Psoas muscle (tissue), 7 donors: ENCODE measurements at regions not wholly inside any gene's neighbourhood (a gene's known extent, or its start where the extent isn't known, plus 50 kb on each side); places are given as distances from the start of the nearest gene placed in this dataset.
A peak's percentile ranks its signal among the peaks of the same experiment; 100 is the strongest.
"Not testable (repeated sequence)": the region's sequence is repeated elsewhere in the genome, so short reads cannot be mapped to it uniquely, and the experiment has no call there.

Source experiments
- ATAC-seq, 4 donors: fragments of 200-7000 bp; cut with Tn5 transposase; one replicate each; pipeline ENCODE4 v1.9.1; 2020; ENCODE audit warnings: moderate library complexity in 3 of 4, mild to moderate bottlenecking in 2 of 4
- DNase-seq, 2 donors: peaks; one replicate each; pipeline ENCODE4 v3.0.0-alpha.2; 2020
- H3K27ac ChIP-seq: fragments of 200-600 bp; one replicate; pipeline ENCODE4 v1.8.0; 2022
- H3K27me3 ChIP-seq, 3 donors: fragments of 200-600 bp in 1 of 3; one replicate each; pipeline versions ENCODE4 v1.6.1 to v1.8.0; 2013 to 2022; ENCODE audit warnings: low read length in 2 of 3, mild to moderate bottlenecking in 2 of 3, moderate library complexity in 1 of 3; ENCODE audit not compliant: insufficient read depth in 3 of 3
- H3K36me3 ChIP-seq, 2 donors: fragments of 200-600 bp in 1 of 2; one replicate each; pipeline versions ENCODE4 v1.6.1 to v1.8.0; 2013 to 2022; ENCODE audit warnings: low read depth in 1 of 2, mild to moderate bottlenecking in 1 of 2, moderate library complexity in 1 of 2; ENCODE audit not compliant: insufficient read depth in 1 of 2
- H3K4me1 ChIP-seq: fragments of 200-600 bp; one replicate; pipeline ENCODE4 v1.8.0; 2022
- H3K4me3 ChIP-seq: fragments of 200-600 bp; one replicate; pipeline ENCODE4 v1.8.0; 2022; ENCODE audit warnings: mild to moderate bottlenecking
- H3K9me3 ChIP-seq: fragments of 200-600 bp; one replicate; pipeline ENCODE4 v1.8.0; 2022
- CTCF ChIP-seq: fragments of 200-600 bp; IDR thresholded peaks from one replicate; pipeline ENCODE4 v1.8.0; 2022; ENCODE audit warnings: antibody characterized with exemption
- WGBS, 3 donors: extraction: QIAGEN DNeasy Blood & Tissue Kit; methylation state at CpG; one replicate each; pipeline versions ENCODE4 v1.1.6 to v1.1.7; 2013; 5-methylcytosine and 5-hydroxymethylcytosine counted together
- intact Hi-C, 2 donors: fragments of 100-400 bp; cut with DNase I; formaldehyde crosslinking; loops; one replicate each; pipeline versions ENCODE4 v1.11.0 to v1.14.2; 2022
- donor health status: healthy with polysubstance abuse.
- donor health status: DM: no; HTN: no; CAD: no; lungs with moderate emphysema.
- donor health status: Bipolar disorder and iron deficiency.
- donor health status: healthy.
- donor health status: DM: yes; HTN: yes; CAD: no.
- donor health status: DM: no; HTN: no; CAD: no.
- donor health status: DM: yes; HTN: yes; CAD: no.

- ATAC-seq (no peak), DNase-seq (no peak)
- H3K36me3 ChIP-seq: no peaks in the 10 kb centered on the region
- intact Hi-C loops: no loop called here
- H3K27me3 ChIP-seq: no peaks in the 10 kb centered on the region
- 44 to 56% (median 46%) methylated on average over 3 of the region's 3 CpGs for WGBS, 3 donors
- no peaks in the 10 kb centered on the region for H3K4me1 ChIP-seq
- no peak overlapping the region for H3K27ac ChIP-seq
- no peak for TF ChIP-seq CTCF
- no peaks in the 10 kb centered on the region for H3K9me3 ChIP-seq
- H3K4me3 ChIP-seq: no peak overlapping the region
Measured at GRCh38 chr17:13096291-13096690, 78.5 kb upstream of the ELAC2 start.

GRCh38 chr17:13092010-13092409, 74.2 kb upstream of the ELAC2 start:
- H3K27ac ChIP-seq, intact Hi-C loops, H3K27me3 ChIP-seq, H3K4me1 ChIP-seq, H3K4me3 ChIP-seq, H3K36me3 ChIP-seq, ATAC-seq, H3K9me3 ChIP-seq, DNase-seq: not testable (repeated sequence)
- WGBS, 3 donors: 77 to 90% (median 85%) methylated on average over 5 of the region's 5 CpGs

- H3K4me3 ChIP-seq: no peak overlapping the region
- ATAC-seq (no peak), DNase-seq (no peak)
- H3K9me3 ChIP-seq: no peaks in the 10 kb centered on the region
- no peak for TF ChIP-seq CTCF
- H3K4me1 ChIP-seq: no peaks in the 10 kb centered on the region
- no peak overlapping the region for H3K27ac ChIP-seq
- intact Hi-C loops: no loop called here
- WGBS, 3 donors: 80 to 84% (median 83%) methylated on average over 5 of the region's 5 CpGs
- no peaks in the 10 kb centered on the region for H3K36me3 ChIP-seq
- no peaks in the 10 kb centered on the region for H3K27me3 ChIP-seq
Measured at GRCh38 chr17:13088666-13089065, 70.8 kb upstream of the ELAC2 start.

- intact Hi-C loops: no loop called here
- no peak overlapping the region for H3K27ac ChIP-seq
- no peak overlapping the region for H3K4me3 ChIP-seq
- ATAC-seq: no peak
- DNase-seq: no peak
- no peaks in the 10 kb centered on the region for H3K4me1 ChIP-seq
- H3K27me3 ChIP-seq: no peaks in the 10 kb centered on the region
- TF ChIP-seq CTCF: no peak
- H3K36me3 ChIP-seq: no peaks in the 10 kb centered on the region
- WGBS, 3 donors: 77 to 90% (median 88%) methylated on average over 3 of the region's 3 CpGs
- no peaks in the 10 kb centered on the region for H3K9me3 ChIP-seq
Measured at GRCh38 chr17:13087802-13088201, 70.0 kb upstream of the ELAC2 start.

- Histone ChIP-seq H3K4me3 (no peak overlapping the region), H3K4me1 (no peaks in the 10 kb centered on the region), H3K27ac (no peak overlapping the region), H3K27me3 (peaks cover 0 to under 1% (median 0%) of the 10 kb centered on the region in 3 donors), H3K36me3 (no peaks in the 10 kb centered on the region), H3K9me3 (no peaks in the 10 kb centered on the region)
- no peak for TF ChIP-seq CTCF
- intact Hi-C loops: no loop called here
- WGBS, 3 donors: 18 to 26% (median 18%) methylated on average over 11 of the region's 11 CpGs
- DNase-seq: no peak
- ATAC-seq: peak in 1 of 4 donors; percentile 35
Measured at GRCh38 chr17:13086142-13086769, 68.4 kb upstream of the ELAC2 start.
